ENCODE measurements at regions not wholly inside any gene's neighbourhood (a gene's known extent, or its start where the extent isn't known, plus 50 kb on each side); places are given as distances from the start of the nearest gene placed in this dataset.
"Not testable (repeated sequence)": the region's sequence is repeated elsewhere in the genome, so short reads cannot be mapped to it uniquely, and the experiment has no call there.

- 94% methylated on average over 1 of the region's 1 CpG for whole genome bisulfite sequencing
- DNase-seq (ENCODE audit: low read depth in 6 of 9, low spot score in 9 of 9), result no peak
- no peaks in the 10 kb centered on the region for H3K36me3 ChIP-seq (ENCODE audit: control insufficient read depth in 2 of 2, insufficient read depth in 2 of 2, low read length in 1 of 2)
Measured at GRCh38 chr5:148880197-148880596, 53.8 kb downstream of the ADRB2 start.

GRCh38 chr5:148880696-148881095, 54.3 kb downstream of the ADRB2 start:
- Histone ChIP-seq H3K36me3 (ENCODE audit: control insufficient read depth in 2 of 2, insufficient read depth in 2 of 2, low read length in 1 of 2) (no peaks in the 10 kb centered on the region), H3K4me1 (ENCODE audit: control insufficient read depth in 2 of 2, insufficient read depth in 2 of 2, low read length in 2 of 2) (no peaks in the 10 kb centered on the region), H3K27ac (ENCODE audit: low read depth in 1 of 2, low read length in 1 of 2) (no peak overlapping the region), H3K27me3 (ENCODE audit: control insufficient read depth in 2 of 2, insufficient read depth in 1 of 2, low read length in 1 of 2) (no peaks in the 10 kb centered on the region), H3K9me3 (ENCODE audit: control insufficient read depth in 2 of 2, insufficient read depth in 1 of 2, low read length in 1 of 2) (no peaks in the 10 kb centered on the region), H3K4me3 (ENCODE audit: low read length in 2 of 2) (no peak overlapping the region)
- 89% methylated on average over 2 of the region's 2 CpGs for WGBS
- no peak for DNase-seq (ENCODE audit: low read depth in 6 of 9, low spot score in 9 of 9)

More at GRCh38 chr5:148880197-148880596, 53.8 kb downstream of the ADRB2 start:
- no peak overlapping the region for H3K4me3 ChIP-seq (ENCODE audit: low read length in 2 of 2)
- no peaks in the 10 kb centered on the region for H3K4me1 ChIP-seq (ENCODE audit: control insufficient read depth in 2 of 2, insufficient read depth in 2 of 2, low read length in 2 of 2)
- no peak overlapping the region for H3K27ac ChIP-seq (ENCODE audit: low read depth in 1 of 2, low read length in 1 of 2)
- H3K9me3 ChIP-seq (ENCODE audit: control insufficient read depth in 2 of 2, insufficient read depth in 1 of 2, low read length in 1 of 2), result no peaks in the 10 kb centered on the region
- no peaks in the 10 kb centered on the region for H3K27me3 ChIP-seq (ENCODE audit: control insufficient read depth in 2 of 2, insufficient read depth in 1 of 2, low read length in 1 of 2)

DNA sequence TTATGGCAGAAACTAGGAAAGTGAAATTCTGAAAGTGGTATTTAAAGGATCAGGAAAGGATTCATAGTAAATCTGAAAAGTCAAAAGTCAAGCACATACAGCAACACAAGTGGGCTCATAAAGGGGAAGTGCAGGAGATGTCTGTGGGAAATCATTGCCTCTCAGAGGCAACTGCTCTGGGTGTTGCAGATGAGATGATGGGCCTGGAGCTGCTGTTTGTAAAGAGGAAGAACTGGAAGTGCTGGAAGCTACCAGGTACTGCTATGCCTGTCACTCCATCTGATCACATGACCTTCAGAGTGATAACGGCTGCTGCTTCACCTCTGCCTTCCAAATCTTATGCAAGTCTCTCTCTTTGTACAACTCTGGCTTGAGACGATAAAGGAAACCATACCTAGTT, 55.9 kb downstream of the ADRB2 start:
- H3K4me1 ChIP-seq (ENCODE audit: control insufficient read depth in 2 of 2, insufficient read depth in 2 of 2, low read length in 2 of 2), result no peaks in the 10 kb centered on the region
- H3K36me3 ChIP-seq (ENCODE audit: control insufficient read depth in 2 of 2, insufficient read depth in 2 of 2, low read length in 1 of 2), result no peaks in the 10 kb centered on the region
- no peak overlapping the region for H3K27ac ChIP-seq (ENCODE audit: low read depth in 1 of 2, low read length in 1 of 2)
- H3K27me3 ChIP-seq (ENCODE audit: control insufficient read depth in 2 of 2, insufficient read depth in 1 of 2, low read length in 1 of 2), result no peaks in the 10 kb centered on the region
- H3K9me3 ChIP-seq (ENCODE audit: control insufficient read depth in 2 of 2, insufficient read depth in 1 of 2, low read length in 1 of 2), result no peaks in the 10 kb centered on the region
- no peak for DNase-seq (ENCODE audit: low read depth in 6 of 9, low spot score in 9 of 9)
- 52% methylated on average over 2 of the region's 2 CpGs for WGBS
- no peak overlapping the region for H3K4me3 ChIP-seq (ENCODE audit: low read length in 2 of 2)

GRCh38 chr5:148884339-148885020, 58.1 kb downstream of the ADRB2 start:
- no peak overlapping the region for H3K27ac ChIP-seq (ENCODE audit: low read depth in 1 of 2, low read length in 1 of 2)
- DNase-seq (ENCODE audit: low read depth in 6 of 9, low spot score in 9 of 9), result no peak
- 91% methylated on average over 3 of the region's 3 CpGs for WGBS
- no peaks in the 10 kb centered on the region for H3K4me1 ChIP-seq (ENCODE audit: control insufficient read depth in 2 of 2, insufficient read depth in 2 of 2, low read length in 2 of 2)
- H3K27me3 ChIP-seq (ENCODE audit: control insufficient read depth in 2 of 2, insufficient read depth in 1 of 2, low read length in 1 of 2), result no peaks in the 10 kb centered on the region
- no peaks in the 10 kb centered on the region for H3K9me3 ChIP-seq (ENCODE audit: control insufficient read depth in 2 of 2, insufficient read depth in 1 of 2, low read length in 1 of 2)
- no peak overlapping the region for H3K4me3 ChIP-seq (ENCODE audit: low read length in 2 of 2)
- H3K36me3 ChIP-seq (ENCODE audit: control insufficient read depth in 2 of 2, insufficient read depth in 2 of 2, low read length in 1 of 2), result no peaks in the 10 kb centered on the region

- H3K27ac ChIP-seq (ENCODE audit: low read depth in 1 of 2, low read length in 1 of 2), result no peak overlapping the region
- no peak for DNase-seq (ENCODE audit: low read depth in 6 of 9, low spot score in 9 of 9)
- no peaks in the 10 kb centered on the region for H3K9me3 ChIP-seq (ENCODE audit: control insufficient read depth in 2 of 2, insufficient read depth in 1 of 2, low read length in 1 of 2)
- H3K4me3 ChIP-seq (ENCODE audit: low read length in 2 of 2), result no peak overlapping the region
- no peaks in the 10 kb centered on the region for H3K27me3 ChIP-seq (ENCODE audit: control insufficient read depth in 2 of 2, insufficient read depth in 1 of 2, low read length in 1 of 2)
- no peaks in the 10 kb centered on the region for H3K4me1 ChIP-seq (ENCODE audit: control insufficient read depth in 2 of 2, insufficient read depth in 2 of 2, low read length in 2 of 2)
- no peaks in the 10 kb centered on the region for H3K36me3 ChIP-seq (ENCODE audit: control insufficient read depth in 2 of 2, insufficient read depth in 2 of 2, low read length in 1 of 2)
Measured at GRCh38 chr5:148887123-148887881, 60.9 kb downstream of the ADRB2 start.

DNA sequence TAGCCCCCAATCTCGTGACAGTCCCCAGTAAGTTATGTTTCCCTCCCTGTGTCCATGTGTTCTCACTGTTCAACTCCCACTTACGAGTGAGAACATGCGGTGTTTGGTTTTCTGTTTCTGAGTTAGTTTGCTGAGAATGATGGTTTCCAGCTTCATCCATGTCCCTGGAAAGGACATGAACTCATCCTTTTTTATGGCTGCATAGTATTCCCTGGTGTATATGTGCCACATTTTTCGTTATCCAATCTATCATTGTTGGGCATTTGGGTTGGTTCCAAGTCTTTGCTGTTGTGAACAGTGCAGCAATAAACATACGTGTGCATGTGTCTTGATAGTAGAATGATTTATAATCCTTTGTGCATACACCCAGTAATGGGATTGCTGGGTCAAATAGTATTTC, 63.5 kb downstream of the ADRB2 start:
- H3K4me1 ChIP-seq (ENCODE audit: control insufficient read depth in 2 of 2, insufficient read depth in 2 of 2, low read length in 2 of 2); H3K9me3 ChIP-seq (ENCODE audit: control insufficient read depth in 2 of 2, insufficient read depth in 1 of 2, low read length in 1 of 2); H3K4me3 ChIP-seq (ENCODE audit: low read length in 2 of 2); H3K27me3 ChIP-seq (ENCODE audit: control insufficient read depth in 2 of 2, insufficient read depth in 1 of 2, low read length in 1 of 2); H3K36me3 ChIP-seq (ENCODE audit: control insufficient read depth in 2 of 2, insufficient read depth in 2 of 2, low read length in 1 of 2); H3K27ac ChIP-seq (ENCODE audit: low read depth in 1 of 2, low read length in 1 of 2); DNase-seq (ENCODE audit: low read depth in 6 of 9, low spot score in 9 of 9): not testable (repeated sequence)
- 94% methylated on average over 5 of the region's 5 CpGs for WGBS

GRCh38 chr5:148895441-148895840, 69.0 kb downstream of the ADRB2 start:
- H3K4me1 ChIP-seq (ENCODE audit: control insufficient read depth in 2 of 2, insufficient read depth in 2 of 2, low read length in 2 of 2); H3K36me3 ChIP-seq (ENCODE audit: control insufficient read depth in 2 of 2, insufficient read depth in 2 of 2, low read length in 1 of 2); H3K9me3 ChIP-seq (ENCODE audit: control insufficient read depth in 2 of 2, insufficient read depth in 1 of 2, low read length in 1 of 2); H3K27ac ChIP-seq (ENCODE audit: low read depth in 1 of 2, low read length in 1 of 2); H3K27me3 ChIP-seq (ENCODE audit: control insufficient read depth in 2 of 2, insufficient read depth in 1 of 2, low read length in 1 of 2); H3K4me3 ChIP-seq (ENCODE audit: low read length in 2 of 2); DNase-seq (ENCODE audit: low read depth in 6 of 9, low spot score in 9 of 9): not testable (repeated sequence)
- WGBS, result 86% methylated on average over 1 of the region's 1 CpG

DNA sequence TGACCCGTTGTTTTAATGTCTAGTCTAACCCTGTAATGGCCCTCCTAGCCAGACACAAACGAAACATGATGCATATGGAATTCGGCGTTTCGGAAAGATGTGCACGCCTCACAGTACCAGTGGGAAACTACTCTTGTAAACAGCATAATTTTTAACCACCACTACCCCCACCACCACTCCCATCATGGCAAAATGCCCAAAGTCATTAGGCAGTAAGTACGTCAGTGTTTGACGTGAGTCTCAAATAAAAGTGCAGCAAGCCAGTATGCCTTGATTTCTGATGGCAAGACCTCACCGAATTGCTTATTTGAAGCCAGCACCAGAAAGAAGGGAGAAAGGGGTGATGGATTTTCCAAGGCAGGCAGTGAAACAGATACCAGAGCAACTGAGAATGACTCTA, 71.4 kb downstream of the ADRB2 start:
- no peak for DNase-seq (ENCODE audit: low read depth in 6 of 9, low spot score in 9 of 9)

DNA sequence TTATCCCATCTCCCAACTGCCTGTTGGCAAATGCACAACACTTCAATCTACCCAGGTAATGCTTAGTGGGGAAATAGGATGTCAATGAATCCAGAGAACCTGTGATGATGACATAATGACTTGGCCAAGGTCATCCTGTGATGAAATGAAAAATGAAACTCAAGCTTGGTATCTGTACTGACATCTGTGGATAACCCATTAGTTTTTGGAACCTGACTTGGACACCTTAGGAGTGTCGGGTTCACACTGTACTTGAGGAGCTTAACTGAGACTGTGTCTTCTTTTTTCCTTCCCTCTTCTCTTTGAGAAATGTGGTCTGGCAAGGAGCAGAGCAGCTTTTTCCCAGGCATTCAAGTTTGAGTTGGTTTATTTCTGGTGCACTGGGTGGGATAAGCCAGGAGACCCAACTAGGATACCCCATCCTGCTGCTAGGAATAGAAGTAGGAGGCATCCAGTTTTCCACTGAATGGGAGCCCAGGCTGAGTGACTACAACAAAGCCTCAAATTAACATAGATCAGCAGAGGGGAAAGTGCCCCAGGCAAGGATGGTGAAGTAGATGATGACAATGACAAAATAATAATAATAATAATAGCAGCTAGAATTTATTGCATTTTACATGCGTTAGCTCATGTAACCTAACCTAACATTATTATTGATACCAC, 72.1 kb downstream of the ADRB2 start:
- no peaks in the 10 kb centered on the region for H3K36me3 ChIP-seq (ENCODE audit: control insufficient read depth in 2 of 2, insufficient read depth in 2 of 2, low read length in 1 of 2)
- no peaks in the 10 kb centered on the region for H3K27me3 ChIP-seq (ENCODE audit: control insufficient read depth in 2 of 2, insufficient read depth in 1 of 2, low read length in 1 of 2)
- 95% methylated on average over 2 of the region's 2 CpGs for WGBS
- no peaks in the 10 kb centered on the region for H3K4me1 ChIP-seq (ENCODE audit: control insufficient read depth in 2 of 2, insufficient read depth in 2 of 2, low read length in 2 of 2)
- H3K9me3 ChIP-seq (ENCODE audit: control insufficient read depth in 2 of 2, insufficient read depth in 1 of 2, low read length in 1 of 2), result no peaks in the 10 kb centered on the region
- DNase-seq (ENCODE audit: low read depth in 6 of 9, low spot score in 9 of 9), result no peak
- no peak overlapping the region for H3K27ac ChIP-seq (ENCODE audit: low read depth in 1 of 2, low read length in 1 of 2)
- H3K4me3 ChIP-seq (ENCODE audit: low read length in 2 of 2), result no peak overlapping the region

More for the DNA sequence above, 71.4 kb downstream of the ADRB2 start:
- WGBS, result 95% methylated on average over 9 of the region's 9 CpGs
- H3K4me3 ChIP-seq (ENCODE audit: low read length in 2 of 2), result no peak overlapping the region
- no peak overlapping the region for H3K27ac ChIP-seq (ENCODE audit: low read depth in 1 of 2, low read length in 1 of 2)
- H3K27me3 ChIP-seq (ENCODE audit: control insufficient read depth in 2 of 2, insufficient read depth in 1 of 2, low read length in 1 of 2), result no peaks in the 10 kb centered on the region
- H3K4me1 ChIP-seq (ENCODE audit: control insufficient read depth in 2 of 2, insufficient read depth in 2 of 2, low read length in 2 of 2), result no peaks in the 10 kb centered on the region
- no peaks in the 10 kb centered on the region for H3K9me3 ChIP-seq (ENCODE audit: control insufficient read depth in 2 of 2, insufficient read depth in 1 of 2, low read length in 1 of 2)
- no peaks in the 10 kb centered on the region for H3K36me3 ChIP-seq (ENCODE audit: control insufficient read depth in 2 of 2, insufficient read depth in 2 of 2, low read length in 1 of 2)

Data from thymus (tissue), 11 donors.